ENCODE measurements at regions not wholly inside any gene's neighbourhood (a gene's known extent, or its start where the extent isn't known, plus 50 kb on each side); places are given as distances from the start of the nearest gene placed in this dataset.

GRCh38 chr6:6716998-6717763 lies 128.7 kb downstream of the LY86 start:
- TF ChIP-seq POLR2A (IDR thresholded peaks at IDR 0.05; ENCODE audit: low read depth, low read length) (no peak), POLR2AphosphoS5 (IDR thresholded peaks at IDR 0.05; ENCODE audit: low read depth, low read length) (no peak)

Data from GM12892 (cell line).